ENCODE measurements at regions not wholly inside any gene's neighbourhood (a gene's known extent, or its start where the extent isn't known, plus 50 kb on each side); places are given as distances from the start of the nearest gene placed in this dataset.

- ATAC-seq = no peak
Observed at GRCh38 chr7:25887795-25888559, 264.0 kb upstream of the NFE2L3 start.

More at GRCh38 chr7:25887795-25888559, 264.0 kb upstream of the NFE2L3 start:
- peaks cover 0 to under 1% of the 10 kb centered on the region in 2 experiments; a peak in 1 of 4 replicates for H3K4me1 ChIP-seq (ENCODE audit: control insufficient read depth in 1 of 2, insufficient read depth in 2 of 2, low read length in 2 of 2)
- no peak overlapping the region for H3K4me2 ChIP-seq (ENCODE audit: low read length)
- no peaks in the 10 kb centered on the region for H3K79me2 ChIP-seq (ENCODE audit: insufficient read depth, low read length)
- ChIA-PET CTCF (interaction anchor here (0.8 kb wide), 1 partner anchor 195 kb away, joined by 3 read pairs; no protein-coding TSS in a partner anchor), POLR2A (no interaction called here), RAD21 (ENCODE audit: low non-redundant PET in 1 of 2, low total read pairs in 2 of 2, uncharacterized antibody in 2 of 2, unreplicated experiment in 2 of 2) (no interaction called here)
- no peaks in the 10 kb centered on the region for H3K27me3 ChIP-seq (ENCODE audit: insufficient read depth, low read length)
- no peak overlapping the region for H3K4me3 ChIP-seq (replicated peaks in 1 of 2; ENCODE audit: low read depth in 1 of 2, low read length in 2 of 2)
- no peak for DNase-seq (ENCODE audit: low read depth, low spot score)
- no peaks in the 10 kb centered on the region for H3K9me2 ChIP-seq (ENCODE audit: insufficient read depth)
- no TSS peak for BruUV-seq (replicated peaks)
- no peak overlapping the region for H2AFZ ChIP-seq (ENCODE audit: low read depth, low read length, poor library complexity, severe bottlenecking)
- no peaks in the 10 kb centered on the region for H4K20me1 ChIP-seq (ENCODE audit: insufficient read depth)
- no peak overlapping the region for H3K9ac ChIP-seq (ENCODE audit: low read length)
- H3K27ac ChIP-seq (ENCODE audit: low read depth, low read length) = no peak overlapping the region
- no peak for TF ChIP-seq REST (IDR thresholded peaks at IDR 0.05; ENCODE audit: low read depth)
- no peaks in the 10 kb centered on the region for H3K36me3 ChIP-seq (ENCODE audit: control insufficient read depth in 1 of 2, insufficient read depth in 2 of 2, low read length in 2 of 2)
- H3K9me3 ChIP-seq (ENCODE audit: control insufficient read depth in 1 of 2, insufficient read depth in 1 of 2, low read depth in 1 of 2, low read length in 2 of 2) = no peaks in the 10 kb centered on the region
- intact Hi-C loops (cut with micrococcal nuclease) = no loop called here

Measured in HCT116 (cell line).